ENCODE measurements at regions not wholly inside any gene's neighbourhood (a gene's known extent, or its start where the extent isn't known, plus 50 kb on each side); places are given as distances from the start of the nearest gene placed in this dataset.

DNA sequence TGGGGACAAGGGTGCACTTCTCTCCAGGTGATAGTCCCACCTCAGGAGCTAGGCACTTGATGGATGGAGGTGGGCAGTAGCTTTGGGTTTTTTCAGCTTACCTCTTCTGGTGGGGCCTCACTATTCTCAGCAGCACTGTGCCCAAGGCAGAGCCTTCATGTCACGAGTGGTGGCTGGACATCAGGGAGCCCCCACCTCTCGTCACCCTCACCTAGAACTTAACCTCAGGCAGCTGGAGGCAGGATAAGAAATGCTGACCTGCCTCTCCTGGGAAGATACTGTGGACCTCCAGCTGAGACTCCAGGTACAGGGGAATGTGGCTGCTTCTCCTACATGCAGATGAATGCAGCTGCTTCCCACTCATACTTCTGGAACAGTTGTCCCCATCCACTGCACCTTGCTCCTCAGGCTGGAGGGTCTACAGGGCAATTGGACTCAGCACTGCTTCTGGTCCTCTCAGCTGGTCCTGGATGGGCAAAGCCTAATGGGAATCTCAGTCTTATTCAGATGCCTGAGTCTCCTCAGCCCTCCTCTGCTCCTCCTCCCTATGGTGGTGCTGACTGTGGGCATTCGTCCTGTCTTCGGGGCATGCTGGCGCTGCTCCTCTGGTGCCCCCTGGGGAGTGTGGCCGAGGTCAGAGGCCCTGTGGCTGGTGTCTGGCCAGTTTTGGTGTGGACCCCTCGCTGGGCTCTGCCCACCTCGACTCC lies 129.9 kb downstream of the KLF13 start:
- DNase-seq: no peak

DNA sequence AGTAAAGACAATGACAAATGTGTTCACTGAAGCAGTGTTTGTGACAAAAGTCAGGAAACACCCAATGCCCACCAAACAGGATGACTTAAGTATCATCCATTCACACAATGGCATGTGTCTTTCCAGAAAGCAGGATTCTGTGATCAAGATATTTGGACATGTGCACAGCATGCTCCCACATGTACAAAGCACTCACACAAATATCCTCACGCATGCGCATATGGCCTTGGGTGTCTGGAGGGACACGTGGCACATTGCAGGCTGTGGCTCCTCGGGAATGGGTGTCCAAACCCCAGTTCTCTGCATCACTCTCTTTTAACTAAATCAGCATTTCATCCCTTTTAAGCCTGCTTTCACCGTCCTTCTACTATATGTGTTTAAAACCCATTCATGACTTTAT lies 130.5 kb downstream of the KLF13 start:
- DNase-seq: no peak

DNA sequence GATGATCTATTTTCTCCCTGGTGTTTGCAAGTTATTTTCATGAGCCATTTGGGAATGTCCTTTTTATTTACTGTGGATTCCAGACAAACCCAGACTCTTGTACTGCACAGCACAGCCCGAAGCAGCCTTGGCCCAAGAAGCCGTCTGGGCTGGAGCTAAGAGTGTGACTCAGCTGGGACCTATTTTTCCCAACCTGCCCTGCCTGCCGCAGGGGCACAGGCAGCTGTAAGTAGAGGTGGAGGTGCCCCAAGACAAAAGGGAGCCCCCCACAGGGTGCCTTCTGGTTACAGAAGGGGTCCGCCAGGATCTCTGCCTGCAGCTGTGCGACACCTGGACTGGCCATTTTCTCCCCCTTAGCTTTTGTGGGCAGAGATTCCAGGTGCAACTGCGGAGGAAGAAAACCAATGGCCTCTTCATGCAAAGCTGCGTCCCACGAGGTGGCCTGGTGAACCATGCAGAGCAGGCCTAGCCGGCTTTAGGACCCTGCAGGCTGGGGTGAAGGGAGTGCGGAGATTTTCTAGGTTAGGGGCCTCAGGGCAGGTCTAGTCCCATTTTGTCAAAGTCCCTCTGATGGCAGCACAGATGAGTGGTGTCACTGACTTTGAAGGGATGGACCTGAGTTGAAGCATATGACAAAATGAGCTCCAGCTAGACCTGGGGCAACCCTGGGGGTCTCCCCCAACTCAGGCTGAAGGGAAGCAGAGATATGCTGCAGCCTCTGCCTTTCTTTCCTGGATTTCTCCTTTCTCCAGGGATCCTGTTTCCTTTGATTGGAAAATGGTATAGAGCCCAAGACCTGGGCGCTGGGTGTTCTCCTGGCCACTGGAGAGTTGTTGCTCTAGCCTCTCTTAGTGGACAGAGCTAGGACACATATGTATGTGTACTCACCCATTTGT lies 131.2 kb downstream of the KLF13 start:
- DNase-seq: no peak

DNA sequence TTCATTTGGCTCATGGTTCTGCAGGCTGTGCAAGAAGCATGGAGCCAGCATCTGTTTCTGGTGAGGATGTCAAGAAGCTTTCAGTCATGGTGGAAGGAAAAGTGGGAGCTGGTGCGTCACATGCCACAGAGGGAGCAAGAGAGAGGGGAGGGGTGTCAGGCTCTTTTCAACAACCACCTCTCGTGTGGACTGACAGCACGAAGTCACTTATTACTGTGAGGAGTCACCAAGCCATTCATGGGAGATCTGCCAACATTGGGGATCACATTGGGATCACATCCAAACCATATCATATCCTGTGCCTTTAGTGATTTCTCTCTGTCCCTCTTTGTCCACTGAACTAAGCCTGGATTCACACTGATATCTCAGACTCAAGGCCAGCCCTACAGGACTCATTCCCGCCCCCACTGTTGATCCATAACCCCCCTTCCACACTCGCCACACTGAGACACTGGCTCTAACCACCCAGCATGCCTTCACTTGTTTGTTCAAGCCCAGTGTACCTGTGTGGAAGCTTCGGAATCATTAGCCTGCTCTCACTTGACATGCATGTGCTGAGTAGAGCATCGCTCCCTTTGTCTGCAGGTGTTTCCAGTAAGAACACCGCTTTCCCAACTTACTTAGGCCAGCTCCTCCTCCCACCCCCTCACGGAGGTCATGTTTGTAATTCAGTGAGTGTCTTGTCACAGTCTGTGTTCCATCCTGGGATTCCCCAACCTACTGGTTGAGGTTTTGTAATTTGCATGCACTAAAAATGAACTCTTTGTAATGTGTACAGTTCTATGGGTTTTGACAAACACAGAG lies 132.2 kb downstream of the KLF13 start:
- no peak for DNase-seq

DNA sequence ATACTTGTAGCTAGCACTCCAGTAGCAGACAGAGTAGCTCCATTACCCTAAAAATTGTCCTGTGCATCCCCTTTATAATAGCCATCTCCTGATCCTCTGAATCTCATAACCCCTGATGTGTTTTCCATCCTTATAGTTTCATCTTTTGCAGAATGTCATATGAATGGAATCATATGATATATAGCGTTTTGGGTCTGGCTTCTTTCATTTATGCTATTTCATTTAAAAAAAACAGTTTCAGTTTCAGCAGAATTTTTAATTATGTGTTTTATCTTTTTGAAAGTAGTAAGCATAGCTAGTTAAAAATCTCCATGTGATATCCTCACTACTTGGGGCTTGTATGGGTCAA lies 132.7 kb downstream of the KLF13 start:
- DNase-seq: no peak

DNA sequence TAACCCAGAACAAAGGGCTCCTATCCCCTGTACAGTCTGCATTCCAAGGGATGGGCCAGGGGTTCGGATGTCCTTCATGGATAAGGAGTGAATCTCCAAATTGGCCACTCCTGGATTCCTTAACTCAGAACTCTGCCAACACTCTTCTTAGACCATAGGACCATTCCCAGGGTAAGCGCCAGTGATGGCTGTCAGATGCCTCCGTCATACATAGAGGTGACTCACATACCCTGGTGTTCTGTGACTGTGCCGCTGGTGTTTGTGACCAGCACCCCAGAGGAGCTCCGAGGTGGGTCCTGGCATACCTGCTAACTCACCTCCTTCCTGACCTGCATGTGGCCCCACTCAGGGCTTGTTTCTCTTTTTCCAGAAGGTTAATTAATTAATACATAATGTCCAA lies 134.7 kb downstream of the KLF13 start:
- no peak for DNase-seq

DNA sequence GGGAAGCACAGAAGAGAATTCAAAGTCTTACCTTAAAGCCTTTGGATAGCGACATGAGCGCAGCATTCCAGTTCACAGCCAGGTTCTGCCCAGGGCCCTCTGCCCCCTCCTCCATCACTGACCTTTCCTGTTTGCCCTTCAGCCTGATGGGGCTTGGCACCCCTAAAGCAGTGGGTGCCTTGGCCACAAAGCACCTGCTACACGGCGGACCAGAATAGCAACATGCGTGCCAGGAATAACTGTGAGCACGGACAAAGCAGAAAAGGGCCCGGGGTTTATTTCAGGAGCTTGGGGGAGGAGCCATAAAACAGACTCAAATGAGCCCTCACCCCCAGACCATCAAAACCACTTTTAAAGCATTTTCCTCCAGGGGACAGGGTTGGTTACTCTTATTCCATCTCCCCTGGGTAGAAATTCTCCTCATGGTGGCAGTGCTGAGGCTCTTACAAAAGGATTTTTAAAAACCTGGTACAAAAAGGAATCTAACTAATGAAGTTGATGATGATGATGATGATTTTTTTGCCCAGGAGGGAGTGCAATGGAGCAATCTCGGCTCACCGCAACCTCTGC lies 135.4 kb downstream of the KLF13 start:
- DNase-seq: no peak

DNA sequence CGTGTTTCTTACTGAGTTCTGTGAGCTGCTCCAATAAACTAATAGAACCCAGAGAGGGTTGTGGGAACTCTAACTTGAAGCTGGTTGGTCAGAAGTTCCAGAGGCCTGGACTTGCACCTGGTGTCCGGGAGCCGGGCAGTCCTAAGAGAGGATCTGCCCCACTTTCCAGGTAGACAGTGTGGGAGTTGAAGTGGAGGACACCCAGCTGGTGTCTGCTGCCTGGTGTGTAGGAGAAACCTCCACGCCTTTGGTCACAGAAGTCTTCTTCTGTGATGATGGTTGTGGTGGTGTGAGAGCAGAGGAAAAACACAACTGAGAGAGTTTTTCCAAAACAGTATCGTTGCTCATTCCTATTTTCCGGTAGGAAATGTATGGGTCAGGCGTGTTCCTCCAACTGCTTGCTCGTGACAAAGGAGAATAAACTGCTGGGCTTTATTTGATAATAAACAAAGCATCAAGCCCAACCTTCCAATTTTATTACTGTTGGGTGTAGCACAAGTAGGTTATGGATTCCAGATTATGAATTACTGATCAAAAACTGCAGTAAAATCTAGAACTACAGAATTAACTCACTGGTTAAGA lies 137.0 kb downstream of the KLF13 start:
- DNase-seq: no peak

DNA sequence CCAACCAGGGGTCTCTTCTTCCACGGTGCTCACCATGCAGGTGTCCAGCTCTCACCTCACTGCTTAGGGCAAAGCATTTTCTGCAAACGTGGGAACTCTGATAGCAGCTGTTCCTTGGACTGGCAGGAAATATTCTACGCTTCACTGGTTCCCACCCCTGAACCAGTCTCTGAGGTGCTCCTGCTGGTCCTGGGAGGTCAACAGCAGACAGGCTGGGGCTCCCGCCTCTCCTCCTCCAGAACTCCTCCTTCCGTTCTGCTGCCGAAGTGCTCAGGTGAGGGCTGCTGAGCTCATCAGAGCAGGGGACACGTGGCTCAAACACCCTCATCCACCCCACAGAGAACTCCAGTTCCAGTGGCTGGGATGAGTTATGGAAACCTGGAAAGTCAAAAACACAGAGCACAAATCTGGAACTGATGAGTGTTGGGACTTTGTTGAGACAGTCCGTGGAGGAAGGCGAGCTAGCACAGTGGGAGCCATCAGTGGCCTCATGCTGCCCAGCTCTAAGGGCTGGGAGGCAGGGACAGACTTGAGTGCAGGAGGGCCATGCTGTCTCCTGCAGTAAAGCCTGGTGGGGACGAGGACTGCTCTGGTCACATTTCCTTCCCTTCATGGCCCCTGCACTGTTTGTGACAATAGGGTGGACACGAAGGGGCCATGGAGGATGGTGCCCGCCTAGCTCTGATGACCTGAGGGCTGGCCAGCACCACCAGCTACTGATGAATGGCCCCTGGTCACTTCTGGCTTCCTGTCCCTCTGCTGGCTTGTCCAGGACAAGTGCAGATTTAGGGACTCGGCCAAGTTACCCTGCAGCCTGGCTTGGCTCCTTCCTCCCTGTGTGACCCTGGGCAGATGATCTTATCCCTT lies 137.8 kb downstream of the KLF13 start:
- DNase-seq: no peak

DNA sequence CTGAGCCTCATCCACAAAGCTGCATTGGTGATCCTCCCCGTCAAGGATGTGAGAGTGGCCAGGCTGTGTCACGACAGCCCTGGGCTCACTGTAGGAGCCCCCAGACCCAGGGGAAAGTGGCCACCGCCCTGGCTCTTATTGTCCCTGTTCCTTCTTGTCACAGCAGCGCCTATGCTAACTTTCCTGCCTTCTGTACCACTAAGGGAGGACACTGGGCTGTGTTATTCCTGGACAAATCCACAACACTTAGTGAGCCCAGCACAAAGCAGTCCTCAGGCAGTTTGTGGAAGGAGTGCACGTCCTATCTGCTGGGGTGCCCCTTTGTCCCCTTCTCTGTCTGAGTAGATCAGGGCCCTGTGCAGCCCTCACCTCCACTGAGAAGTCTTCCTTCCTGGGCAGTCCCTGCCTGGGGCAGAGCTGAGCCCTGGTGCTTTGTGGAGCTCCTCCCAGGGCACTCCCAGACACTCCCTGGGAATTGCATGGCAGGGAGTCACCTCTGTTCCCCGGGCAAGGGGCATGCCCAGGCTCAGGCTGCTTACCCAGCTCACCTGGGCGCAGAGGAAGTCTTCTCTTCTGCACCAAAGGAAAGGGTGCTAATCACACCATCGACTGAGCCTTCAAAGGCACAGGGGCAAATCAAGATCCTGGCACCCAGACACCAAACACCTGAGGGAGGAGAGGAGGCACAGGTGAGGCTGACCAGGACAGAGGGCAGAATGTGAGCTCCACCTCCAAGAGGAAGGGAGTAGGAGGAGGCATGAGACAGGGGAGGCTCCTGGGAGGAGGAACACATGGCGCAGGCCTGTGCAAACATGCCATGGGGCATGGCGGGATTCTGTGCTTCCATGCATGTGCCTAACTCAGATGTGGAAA lies 138.7 kb downstream of the KLF13 start:
- DNase-seq: no peak

DNA sequence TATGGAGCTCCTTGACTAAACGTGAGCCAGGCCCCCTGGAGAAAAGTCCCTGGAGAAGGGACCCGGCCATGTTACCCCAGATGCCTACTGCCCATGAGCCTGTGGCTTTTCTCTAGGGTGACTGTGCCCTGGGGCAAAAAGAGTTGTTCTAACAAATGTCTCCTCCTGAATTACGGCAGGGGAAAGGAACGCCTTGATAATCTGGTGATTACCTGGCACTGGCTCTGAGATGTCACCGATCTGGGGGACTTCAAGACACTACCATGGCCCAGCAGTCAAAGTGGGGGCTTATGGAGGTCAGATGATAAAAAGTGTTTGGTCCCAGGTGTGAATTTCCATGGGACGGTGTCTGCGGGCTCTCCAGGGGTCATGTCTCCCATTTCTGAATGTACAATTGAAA lies 140.7 kb downstream of the KLF13 start:
- no peak for DNase-seq

DNA sequence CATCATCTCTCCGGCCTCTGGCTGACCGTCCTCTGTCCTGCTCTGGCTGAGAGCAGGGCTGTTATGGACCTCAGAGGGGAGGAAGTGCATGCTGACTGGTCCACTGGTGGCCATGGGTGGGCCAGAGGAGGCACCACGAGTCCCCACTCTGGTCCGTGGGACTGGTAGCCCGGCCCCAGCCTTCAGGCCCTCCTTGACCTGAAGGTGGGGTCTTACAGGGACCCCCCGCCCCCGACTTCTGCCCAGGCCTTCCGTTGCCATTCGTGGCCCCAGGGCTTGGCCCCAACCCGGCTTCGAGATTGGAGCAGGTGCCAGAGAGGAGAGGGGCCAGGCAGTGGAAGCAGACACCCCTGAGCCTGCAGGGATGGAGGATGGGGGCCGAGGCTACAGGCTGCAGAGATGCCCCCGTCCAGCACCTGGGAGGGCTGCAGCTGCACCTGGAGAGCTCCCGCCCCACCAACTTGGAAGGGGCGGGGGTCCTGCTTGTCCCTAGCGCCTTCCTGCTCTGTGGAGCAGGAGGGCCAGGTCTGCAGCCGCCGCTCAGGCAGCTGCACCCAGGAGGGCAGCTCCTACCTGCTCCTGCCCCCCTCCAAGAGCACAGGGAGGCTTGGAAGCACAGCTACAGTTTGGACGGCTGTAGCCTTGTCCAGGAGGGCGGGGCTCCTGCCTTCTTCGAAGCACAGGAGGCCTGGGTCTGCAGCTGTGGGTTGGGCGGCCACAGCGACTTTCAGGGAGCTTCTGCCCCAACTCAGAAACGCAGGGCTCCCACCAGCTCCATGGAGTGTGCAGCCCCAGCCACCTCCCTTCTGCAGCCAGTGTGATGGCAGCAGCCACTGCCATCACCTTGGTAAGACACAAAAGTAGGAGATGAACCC lies 142.5 kb downstream of the KLF13 start:
- DNase-seq: no peak

DNA sequence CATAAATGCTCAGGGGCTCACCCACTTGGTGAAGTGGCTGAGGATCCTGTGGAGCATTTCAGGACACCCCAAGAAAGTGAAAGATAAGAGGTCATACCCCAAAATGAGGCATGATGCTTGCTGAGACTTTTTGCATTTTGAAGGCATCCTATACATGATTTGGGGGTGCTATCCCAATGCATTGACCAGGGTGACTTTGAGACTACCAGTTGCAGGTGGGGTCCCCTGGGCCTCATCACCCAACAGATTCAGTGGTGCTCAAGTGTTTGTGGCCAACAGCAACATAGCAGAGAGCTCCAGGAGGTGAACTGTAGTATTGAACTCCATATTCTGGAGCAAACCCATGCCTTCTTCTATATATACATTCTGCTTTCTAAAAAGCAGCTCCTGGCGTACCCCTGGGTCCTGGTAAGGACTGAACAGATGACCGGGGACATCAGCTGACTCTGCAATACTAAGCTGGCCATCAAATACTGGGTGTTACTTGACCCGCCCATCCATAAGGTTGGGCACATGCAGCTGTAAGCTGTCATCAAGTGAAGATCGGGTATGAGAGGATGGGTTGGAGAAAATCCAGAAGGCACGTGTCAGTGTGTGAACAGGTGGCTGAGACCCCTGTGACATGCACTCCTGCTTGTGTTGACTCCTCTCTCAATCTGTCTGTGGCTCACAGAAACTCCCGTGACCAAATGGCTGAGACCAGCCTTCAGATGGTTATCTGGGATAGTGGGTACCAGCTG lies 143.3 kb downstream of the KLF13 start:
- no peak for DNase-seq

DNA sequence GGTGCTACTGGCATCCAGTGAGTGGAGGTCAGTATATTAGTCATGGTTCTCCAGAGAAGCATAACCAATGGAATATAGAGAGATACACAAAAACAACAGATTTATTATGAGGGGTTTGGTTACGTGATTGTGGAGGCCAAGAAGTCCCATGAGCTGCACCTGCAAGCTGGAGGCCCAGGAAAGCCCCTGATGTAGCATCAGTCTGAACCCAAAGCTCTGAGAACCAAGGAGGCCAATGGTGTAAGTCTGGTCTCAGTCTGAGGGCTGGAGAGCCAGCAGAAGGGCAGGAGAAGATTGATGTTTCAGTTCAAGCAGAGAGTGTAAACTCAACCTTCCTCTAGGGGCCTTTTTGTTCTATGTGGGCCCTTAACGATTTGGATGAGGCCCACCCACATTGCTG lies 144.1 kb downstream of the KLF13 start:
- DNase-seq: no peak

DNA sequence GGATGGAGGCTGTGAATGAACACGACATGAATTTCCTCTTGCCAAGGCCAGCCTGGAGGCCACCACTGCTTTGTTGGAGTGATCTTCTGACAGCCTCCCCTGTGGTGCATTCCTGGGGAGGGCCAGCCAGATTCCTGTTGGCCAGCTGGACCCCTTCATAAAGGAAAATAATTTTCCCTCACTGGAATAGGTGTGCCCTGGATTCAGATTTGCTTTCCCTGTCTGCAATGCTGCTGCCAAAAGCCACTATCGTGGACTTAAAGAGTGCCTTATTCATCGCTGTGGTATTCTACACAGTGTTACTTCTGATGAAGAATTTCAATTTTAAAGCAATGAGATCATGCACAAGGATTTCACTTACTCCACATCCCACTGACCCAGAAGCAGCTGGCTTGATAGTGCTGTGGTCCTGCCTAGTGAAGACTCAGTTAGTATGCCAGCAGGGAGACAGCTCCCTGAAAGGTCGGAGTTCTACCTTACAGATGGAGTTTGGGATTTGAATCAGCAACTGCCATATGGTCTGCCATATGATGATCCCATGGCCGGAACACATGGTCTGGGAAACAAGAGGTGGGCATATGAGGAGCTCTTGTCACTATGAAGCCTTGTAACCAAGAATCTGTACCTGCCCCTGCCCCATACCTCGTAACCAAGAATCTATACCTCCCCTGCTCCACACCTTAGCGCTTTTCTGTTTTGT lies 145.2 kb downstream of the KLF13 start:
- no peak for DNase-seq

DNA sequence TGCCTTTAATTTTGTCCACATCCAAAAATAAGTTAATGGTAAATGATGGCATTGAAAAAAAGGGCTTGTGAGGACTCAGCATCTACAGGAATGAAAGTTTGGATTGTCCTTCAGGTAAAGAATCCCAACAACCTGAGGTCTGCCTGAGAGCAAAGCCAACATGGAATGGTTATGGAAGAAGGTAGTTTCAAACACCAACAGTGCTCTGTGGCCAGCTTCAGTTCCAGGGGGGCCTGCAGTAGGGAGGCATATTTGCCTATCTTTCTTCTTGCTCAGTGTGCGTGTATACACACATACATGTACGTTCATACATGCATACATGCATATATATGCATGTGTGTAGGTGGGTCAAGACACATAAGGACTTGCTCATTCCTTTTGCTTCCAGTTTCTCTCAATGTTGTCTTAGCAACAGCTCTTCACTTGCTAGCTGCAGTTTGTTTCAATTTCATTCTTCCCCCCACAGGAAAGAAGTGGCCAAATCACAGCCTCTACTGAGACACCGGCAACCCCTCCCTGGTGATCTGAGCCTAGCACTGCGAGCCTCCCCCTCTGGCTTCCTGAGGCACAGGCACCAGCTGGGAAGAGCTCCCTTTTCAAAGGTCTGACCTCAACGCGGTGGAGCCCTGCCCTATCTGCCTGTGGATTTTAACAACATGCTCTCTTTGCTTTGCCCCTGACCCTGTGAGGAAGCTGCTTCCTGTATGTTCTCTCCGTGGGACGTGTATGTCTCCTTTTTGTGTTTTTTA lies 146.2 kb downstream of the KLF13 start:
- no peak for DNase-seq

DNA sequence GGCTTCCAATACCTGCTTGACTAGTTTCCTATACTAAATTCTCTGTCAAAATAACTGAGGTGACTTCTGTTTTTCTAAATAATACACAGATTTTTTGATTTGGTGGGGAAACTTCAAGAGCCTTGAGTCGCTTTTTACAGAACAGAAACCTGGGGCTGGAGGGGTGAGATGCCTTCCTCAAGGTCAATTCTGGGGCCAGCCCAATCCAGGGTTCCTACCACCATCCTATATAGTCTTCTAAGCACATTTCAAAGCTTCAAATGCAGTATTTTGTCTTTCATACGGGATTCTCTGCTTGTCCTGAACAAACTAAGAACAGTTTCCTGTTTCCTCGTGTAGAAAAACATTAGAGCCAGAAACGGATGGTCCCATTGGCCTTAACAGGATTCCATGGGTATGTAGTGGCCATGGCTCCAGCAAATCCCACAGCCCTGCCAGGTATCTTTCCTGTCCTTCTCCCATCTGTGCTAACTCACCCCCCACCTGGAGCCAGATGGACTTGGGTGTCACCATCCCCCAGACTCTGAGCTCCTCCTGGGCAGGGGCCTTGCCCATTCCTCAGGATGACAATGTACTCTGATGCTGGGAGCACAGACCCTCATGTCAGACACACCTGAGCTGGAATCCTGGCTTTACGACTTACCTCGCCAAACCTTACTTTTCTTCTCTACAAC lies 146.9 kb downstream of the KLF13 start:
- no peak for DNase-seq
